ENCODE measurements at regions not wholly inside any gene's neighbourhood (a gene's known extent, or its start where the extent isn't known, plus 50 kb on each side); places are given as distances from the start of the nearest gene placed in this dataset.

DNA sequence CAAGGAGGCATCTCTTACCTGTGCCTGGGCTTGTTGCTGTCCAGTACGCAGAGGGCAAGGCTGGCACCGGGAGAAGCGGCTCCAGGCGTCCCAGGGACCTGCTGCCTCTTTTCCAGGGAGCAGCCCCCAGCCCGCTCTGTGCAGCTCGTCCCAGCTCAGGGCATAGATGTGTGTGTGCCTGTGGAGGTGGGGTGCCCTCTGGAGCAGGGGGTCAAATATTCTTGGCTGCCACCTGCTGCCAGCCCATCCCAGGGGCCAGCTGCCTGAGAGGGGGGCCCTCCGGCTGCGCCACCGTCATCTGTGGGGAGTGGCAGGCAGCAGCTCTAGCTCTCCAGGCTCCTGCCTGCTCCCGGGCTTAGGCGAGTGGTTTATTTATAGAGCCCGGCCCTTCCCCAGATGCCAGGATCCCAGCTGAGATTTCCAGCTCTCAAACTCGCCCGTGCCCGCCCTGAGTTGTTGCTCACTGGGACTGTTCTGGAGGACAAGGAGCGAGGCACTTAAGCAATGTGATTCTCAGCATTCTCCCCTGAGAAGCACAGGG, 87.5 kb downstream of the RTL6 start:
- Histone ChIP-seq H3K4me1 (no peaks in the 10 kb centered on the region), H3K27me3 (peaks cover 0 to 28% of the 10 kb centered on the region in 2 donors), H3K36me3 (no peaks in the 10 kb centered on the region), H3K9me3 (no peaks in the 10 kb centered on the region), H3K27ac (no peak overlapping the region), H3K4me3 (no peak overlapping the region)
- ATAC-seq (peak; percentile 85), DNase-seq (peak in 3 of 4 donors; percentile 53 to 72 (median 58))
- intact Hi-C loops (cut with DNase I): no loop called here
- TF ChIP-seq, protein P1, sequence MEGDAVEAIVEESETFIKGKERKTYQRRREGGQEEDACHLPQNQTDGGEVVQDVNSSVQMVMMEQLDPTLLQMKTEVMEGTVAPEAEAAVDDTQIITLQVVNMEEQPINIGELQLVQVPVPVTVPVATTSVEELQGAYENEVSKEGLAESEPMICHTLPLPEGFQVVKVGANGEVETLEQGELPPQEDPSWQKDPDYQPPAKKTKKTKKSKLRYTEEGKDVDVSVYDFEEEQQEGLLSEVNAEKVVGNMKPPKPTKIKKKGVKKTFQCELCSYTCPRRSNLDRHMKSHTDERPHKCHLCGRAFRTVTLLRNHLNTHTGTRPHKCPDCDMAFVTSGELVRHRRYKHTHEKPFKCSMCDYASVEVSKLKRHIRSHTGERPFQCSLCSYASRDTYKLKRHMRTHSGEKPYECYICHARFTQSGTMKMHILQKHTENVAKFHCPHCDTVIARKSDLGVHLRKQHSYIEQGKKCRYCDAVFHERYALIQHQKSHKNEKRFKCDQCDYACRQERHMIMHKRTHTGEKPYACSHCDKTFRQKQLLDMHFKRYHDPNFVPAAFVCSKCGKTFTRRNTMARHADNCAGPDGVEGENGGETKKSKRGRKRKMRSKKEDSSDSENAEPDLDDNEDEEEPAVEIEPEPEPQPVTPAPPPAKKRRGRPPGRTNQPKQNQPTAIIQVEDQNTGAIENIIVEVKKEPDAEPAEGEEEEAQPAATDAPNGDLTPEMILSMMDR (IDR thresholded peaks at IDR 0.05): no peak

DNA sequence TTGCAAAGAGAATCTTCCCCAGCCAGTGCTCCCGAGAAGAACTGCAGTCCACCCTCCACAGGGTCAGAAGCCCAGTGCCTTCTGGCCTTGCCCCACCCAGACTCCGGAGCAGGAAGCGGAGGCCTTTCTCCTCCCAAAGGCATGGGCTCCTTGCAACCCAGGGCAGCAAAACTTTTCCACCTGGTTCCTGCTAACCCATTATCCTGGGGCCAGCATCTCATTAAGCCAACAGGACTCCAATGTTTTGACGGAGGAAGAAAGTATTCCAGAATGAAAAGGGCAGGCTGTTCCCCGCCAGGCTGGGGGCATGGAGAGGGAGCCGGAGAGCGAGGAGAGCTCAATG, 88.1 kb downstream of the RTL6 start:
- ATAC-seq (no peak), DNase-seq (peak in 1 of 4 donors; percentile 34)
- intact Hi-C loops (cut with DNase I): no loop called here
- no peak overlapping the region for H3K4me3 ChIP-seq
- H3K27me3 ChIP-seq: peaks cover 0 to 28% of the 10 kb centered on the region in 2 donors
- TF ChIP-seq, protein P1 (IDR thresholded peaks at IDR 0.05): no peak
- no peaks in the 10 kb centered on the region for H3K36me3 ChIP-seq
- no peaks in the 10 kb centered on the region for H3K9me3 ChIP-seq
- H3K4me1 ChIP-seq: no peaks in the 10 kb centered on the region
- H3K27ac ChIP-seq: no peak overlapping the region

DNA sequence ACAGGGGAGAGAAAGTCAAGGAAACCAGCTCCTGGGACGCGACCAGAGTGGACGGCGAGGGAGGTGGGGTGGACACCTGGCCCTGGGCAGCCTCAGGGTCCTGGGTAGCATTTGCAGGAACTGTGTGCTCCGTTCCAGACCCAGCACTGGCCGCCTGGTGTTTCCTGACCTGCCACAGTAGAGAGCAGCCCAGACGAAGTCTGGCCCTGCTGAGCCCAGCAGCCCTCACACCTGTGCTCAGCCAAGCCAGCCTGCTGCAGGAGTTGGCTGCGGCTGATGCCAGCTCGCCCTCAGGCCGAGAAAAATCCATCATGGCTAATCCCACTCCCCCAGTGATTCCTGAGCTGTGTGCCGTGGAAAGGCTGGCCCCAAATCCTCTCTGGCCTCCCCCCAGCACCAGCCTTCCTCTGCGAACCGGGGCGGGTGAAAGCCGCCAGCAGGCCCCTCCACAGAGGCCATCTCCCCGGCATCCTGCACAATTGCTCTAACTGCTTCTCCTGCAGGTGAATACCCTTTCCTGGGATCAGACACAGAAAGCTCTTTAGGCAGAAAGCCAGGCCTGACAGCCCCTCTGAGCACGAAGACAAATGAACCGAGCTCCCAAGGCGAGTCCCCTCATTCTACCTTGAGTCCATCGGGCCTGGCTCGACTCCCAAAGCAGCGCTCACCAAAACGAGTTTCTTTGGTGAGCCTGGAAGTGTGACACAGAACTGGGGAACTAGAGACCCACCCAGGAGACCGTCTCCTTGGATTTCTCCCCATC, 88.6 kb downstream of the RTL6 start:
- DNase-seq (peak in 2 of 4 donors; percentile 12 to 51), ATAC-seq (no peak)
- Histone ChIP-seq H3K4me1 (no peaks in the 10 kb centered on the region), H3K4me3 (no peak overlapping the region), H3K36me3 (no peaks in the 10 kb centered on the region), H3K27ac (no peak overlapping the region), H3K9me3 (no peaks in the 10 kb centered on the region), H3K27me3 (peaks cover 0 to 28% of the 10 kb centered on the region in 2 donors)
- TF ChIP-seq, protein P1 (IDR thresholded peaks at IDR 0.05): no peak
- intact Hi-C loops (cut with DNase I): no loop called here

DNA sequence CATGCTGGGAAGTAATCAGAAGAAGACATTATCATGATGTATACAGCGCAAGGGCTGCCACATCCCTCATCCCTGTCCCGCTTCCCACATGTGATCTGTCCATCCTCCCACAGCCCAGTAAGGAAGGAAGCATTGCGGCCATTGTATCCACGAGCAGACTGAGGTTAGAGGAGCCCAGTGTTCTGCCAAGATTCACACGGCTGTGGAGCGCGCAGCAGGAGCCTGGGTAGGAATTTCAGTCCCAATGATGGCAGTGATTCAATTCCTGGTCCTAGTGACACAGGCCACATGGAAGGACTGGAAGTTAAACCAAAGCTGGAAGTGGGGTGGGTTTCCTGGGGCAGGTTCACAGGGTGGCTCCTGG, 89.2 kb downstream of the RTL6 start:
- intact Hi-C loops (cut with DNase I): no loop called here
- peaks cover 0 to 28% of the 10 kb centered on the region in 2 donors for H3K27me3 ChIP-seq
- TF ChIP-seq, protein P1 (IDR thresholded peaks at IDR 0.05): no peak
- ATAC-seq (no peak), DNase-seq (peak in 1 of 4 donors; percentile 10)
- no peak overlapping the region for H3K27ac ChIP-seq
- H3K4me3 ChIP-seq: no peak overlapping the region
- no peaks in the 10 kb centered on the region for H3K4me1 ChIP-seq
- H3K9me3 ChIP-seq: no peaks in the 10 kb centered on the region
- H3K36me3 ChIP-seq: no peaks in the 10 kb centered on the region

DNA sequence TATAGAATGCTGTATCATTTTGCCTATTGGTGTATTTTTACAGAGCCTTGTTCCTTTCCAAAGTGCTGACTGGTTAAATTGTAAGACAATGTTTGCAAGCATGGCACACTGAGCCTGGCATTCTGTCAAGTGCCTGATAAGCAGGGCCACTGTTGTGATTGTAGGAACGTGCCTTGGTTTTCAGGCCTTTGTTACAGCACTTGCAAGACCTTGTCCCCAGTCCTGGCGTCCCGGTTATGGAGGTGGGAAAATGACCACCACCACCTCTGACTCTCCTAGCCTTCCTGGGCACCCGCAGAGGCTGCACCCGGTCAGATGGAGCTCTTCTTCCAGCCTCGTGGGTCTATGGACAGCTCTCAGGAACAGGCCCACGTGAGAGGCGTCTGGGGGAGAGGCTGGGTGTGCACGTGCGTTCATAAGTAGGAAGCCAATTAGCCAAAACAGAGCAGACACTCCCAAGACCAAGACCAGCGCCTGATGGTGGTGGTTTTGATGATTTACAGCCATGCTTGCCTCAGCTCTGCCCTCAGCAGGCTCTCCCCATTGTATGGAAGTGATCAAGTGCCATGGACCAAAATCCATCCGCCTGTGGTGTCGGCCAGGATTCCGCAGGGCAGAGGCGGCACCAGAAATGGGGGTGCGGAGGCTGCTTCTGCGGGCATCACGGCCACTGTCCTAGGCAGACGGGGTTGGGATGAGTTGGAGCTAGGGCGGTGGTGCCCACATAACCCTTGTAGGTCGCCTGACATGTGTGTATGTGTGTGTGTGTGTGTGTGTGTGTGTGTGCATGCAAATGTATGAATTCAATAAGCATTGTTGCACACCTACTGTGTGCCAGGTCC, 89.8 kb downstream of the RTL6 start:
- Histone ChIP-seq H3K4me1 (no peaks in the 10 kb centered on the region), H3K27me3 (peaks cover 0 to 28% of the 10 kb centered on the region in 2 donors), H3K27ac (no peak overlapping the region), H3K9me3 (no peaks in the 10 kb centered on the region), H3K36me3 (no peaks in the 10 kb centered on the region), H3K4me3 (no peak overlapping the region)
- intact Hi-C loops (cut with DNase I): no loop called here
- ATAC-seq: no peak
- DNase-seq: peak in 2 of 4 donors; percentile 12 to 47
- TF ChIP-seq, protein P1 (IDR thresholded peaks at IDR 0.05): no peak
